ENCODE measurements at regions not wholly inside any gene's neighbourhood (a gene's known extent, or its start where the extent isn't known, plus 50 kb on each side); places are given as distances from the start of the nearest gene placed in this dataset.
A peak's percentile ranks its signal among the peaks of the same experiment; 100 is the strongest.
"Not testable (repeated sequence)": the region's sequence is repeated elsewhere in the genome, so short reads cannot be mapped to it uniquely, and the experiment has no call there.

DNA sequence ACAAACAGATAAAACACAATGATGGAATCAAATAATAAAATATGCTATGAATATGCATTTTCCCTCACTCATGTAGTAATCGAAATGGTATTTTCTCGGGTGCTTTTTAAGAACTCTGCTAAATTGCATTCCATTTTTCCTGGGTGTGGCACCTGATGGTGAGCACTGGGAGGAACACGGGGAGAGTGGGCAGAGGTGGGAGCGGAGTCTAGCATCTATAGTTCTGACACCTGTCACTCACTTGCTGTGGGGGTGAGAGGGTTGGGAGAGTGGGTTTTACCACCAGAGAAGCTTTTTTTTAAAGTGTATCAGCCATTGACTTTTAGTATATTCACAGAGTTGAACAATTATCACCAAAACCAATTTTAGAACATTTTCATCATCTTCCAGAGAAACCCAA, 73.4 kb upstream of the PGBD5 start:
- H3K27me3 Mint-ChIP-seq = peaks cover 10% of the 10 kb centered on the region
- H3K36me3 Mint-ChIP-seq (ENCODE audit: low read depth) = no peaks in the 10 kb centered on the region
- no peak overlapping the region for H3K4me3 Mint-ChIP-seq
- ChIA-PET POLR2A (no interaction called here), CTCF (no interaction called here)
- no peak overlapping the region for H3K27ac Mint-ChIP-seq
- no peaks in the 10 kb centered on the region for H3K4me1 Mint-ChIP-seq
- H3K9me3 Mint-ChIP-seq (ENCODE audit: low read depth) = no peaks in the 10 kb centered on the region
- intact Hi-C loops (cut with DNase I, micrococcal nuclease) = no loop called here
- no peak for DNase-seq
- no peak for ATAC-seq

- no peaks in the 10 kb centered on the region for H3K9me3 Mint-ChIP-seq (ENCODE audit: low read depth)
- H3K27ac Mint-ChIP-seq = no peak overlapping the region
- no peak for ATAC-seq
- H3K36me3 Mint-ChIP-seq (ENCODE audit: low read depth) = no peaks in the 10 kb centered on the region
- H3K4me1 Mint-ChIP-seq = no peaks in the 10 kb centered on the region
- no peak overlapping the region for H3K4me3 Mint-ChIP-seq
- intact Hi-C loops (cut with DNase I, micrococcal nuclease) = no loop called here
- DNase-seq = no peak
- ChIA-PET CTCF (no interaction called here), POLR2A (no interaction called here)
- H3K27me3 Mint-ChIP-seq = peaks cover 15% of the 10 kb centered on the region
Observed at GRCh38 chr1:230498704-230499103, 72.6 kb upstream of the PGBD5 start.

- intact Hi-C loops (cut with DNase I, micrococcal nuclease) = no loop called here
- H3K4me1 Mint-ChIP-seq = no peaks in the 10 kb centered on the region
- no peak overlapping the region for H3K27ac Mint-ChIP-seq
- H3K4me3 Mint-ChIP-seq = no peak overlapping the region
- H3K27me3 Mint-ChIP-seq = peaks cover 22% of the 10 kb centered on the region
- ChIA-PET POLR2A (no interaction called here), CTCF (no interaction called here)
- no peaks in the 10 kb centered on the region for H3K36me3 Mint-ChIP-seq (ENCODE audit: low read depth)
- H3K9me3 Mint-ChIP-seq (ENCODE audit: low read depth) = no peaks in the 10 kb centered on the region
- ATAC-seq = no peak
- no peak for DNase-seq
Observed at GRCh38 chr1:230496451-230496850, 70.3 kb upstream of the PGBD5 start.

DNA sequence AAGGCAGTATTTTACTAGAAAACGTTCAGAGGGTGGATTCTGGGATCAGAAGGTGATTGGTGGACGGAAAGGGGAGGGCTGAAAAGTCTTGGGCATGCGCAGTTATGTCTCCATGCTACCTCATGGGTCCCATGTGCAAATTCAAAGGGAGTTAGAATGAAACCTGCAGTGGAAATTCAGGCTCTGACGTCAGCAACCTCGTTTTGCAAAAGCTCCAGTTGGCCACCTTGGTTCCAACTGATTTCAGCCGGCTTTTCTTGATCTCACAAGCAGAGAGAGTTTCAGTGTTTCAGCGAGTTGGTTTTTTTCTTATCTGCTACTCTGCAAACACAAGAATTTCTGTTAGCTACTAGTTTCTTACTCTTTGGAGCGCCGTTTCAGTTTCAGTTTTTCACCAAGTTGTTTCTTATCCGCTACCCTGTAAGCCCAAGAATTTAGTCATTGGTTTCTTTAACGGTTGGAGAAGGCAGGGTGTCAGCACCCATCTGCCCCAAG, 69.8 kb upstream of the PGBD5 start:
- no peak overlapping the region for H3K4me3 Mint-ChIP-seq
- DNase-seq (no peak), ATAC-seq (peak; percentile 16)
- intact Hi-C loops (cut with DNase I, micrococcal nuclease) = no loop called here
- H3K27ac Mint-ChIP-seq = no peak overlapping the region
- ChIA-PET POLR2A (no interaction called here), CTCF (interaction anchor here (0.8 kb wide), 1 partner anchor 14 kb away, joined by 3 read pairs; no protein-coding TSS in a partner anchor)
- H3K27me3 Mint-ChIP-seq = peaks cover 22% of the 10 kb centered on the region
- no peaks in the 10 kb centered on the region for H3K4me1 Mint-ChIP-seq
- H3K9me3 Mint-ChIP-seq (ENCODE audit: low read depth) = no peaks in the 10 kb centered on the region
- H3K36me3 Mint-ChIP-seq (ENCODE audit: low read depth) = no peaks in the 10 kb centered on the region

- Mint-ChIP-seq H3K27me3 (peaks cover 22% of the 10 kb centered on the region), H3K36me3 (ENCODE audit: low read depth) (no peaks in the 10 kb centered on the region), H3K4me3 (no peak overlapping the region), H3K27ac (no peak overlapping the region), H3K4me1 (no peaks in the 10 kb centered on the region), H3K9me3 (ENCODE audit: low read depth) (no peaks in the 10 kb centered on the region)
- ChIA-PET POLR2A (no interaction called here), CTCF (no interaction called here)
- no peak for ATAC-seq
- no peak for DNase-seq
- intact Hi-C loops (cut with DNase I, micrococcal nuclease) = no loop called here
Observed at GRCh38 chr1:230495076-230495475, 68.9 kb upstream of the PGBD5 start.

DNA sequence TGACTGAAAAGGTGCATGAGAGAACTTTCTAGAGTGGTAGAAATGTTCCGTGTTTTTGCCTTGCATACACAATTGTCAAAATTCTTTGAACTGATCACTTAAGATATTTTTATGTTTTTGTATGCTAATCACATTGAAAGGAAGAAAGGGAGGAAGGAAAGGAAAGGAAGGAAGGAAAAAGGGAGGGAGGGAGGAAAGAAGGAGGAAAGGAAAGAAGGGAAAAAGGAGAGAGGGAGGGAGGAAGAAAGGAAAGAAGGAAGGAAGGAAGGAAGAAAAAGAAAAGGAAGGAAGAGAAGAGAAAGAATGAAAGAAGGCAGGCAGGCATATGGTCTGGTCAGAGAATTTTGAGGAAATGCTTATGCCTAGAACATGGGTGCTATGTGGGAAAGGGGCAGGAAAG, 68.4 kb upstream of the PGBD5 start:
- CTCF ChIA-PET = no interaction called here
- POLR2A ChIA-PET = no interaction called here
- ATAC-seq (no peak), DNase-seq (no peak)
- Mint-ChIP-seq H3K36me3 (ENCODE audit: low read depth) (no peaks in the 10 kb centered on the region), H3K27ac (no peak overlapping the region), H3K4me3 (no peak overlapping the region), H3K4me1 (no peaks in the 10 kb centered on the region), H3K9me3 (ENCODE audit: low read depth) (no peaks in the 10 kb centered on the region), H3K27me3 (peaks cover 22% of the 10 kb centered on the region)
- intact Hi-C loops (cut with DNase I, micrococcal nuclease) = no loop called here

DNA sequence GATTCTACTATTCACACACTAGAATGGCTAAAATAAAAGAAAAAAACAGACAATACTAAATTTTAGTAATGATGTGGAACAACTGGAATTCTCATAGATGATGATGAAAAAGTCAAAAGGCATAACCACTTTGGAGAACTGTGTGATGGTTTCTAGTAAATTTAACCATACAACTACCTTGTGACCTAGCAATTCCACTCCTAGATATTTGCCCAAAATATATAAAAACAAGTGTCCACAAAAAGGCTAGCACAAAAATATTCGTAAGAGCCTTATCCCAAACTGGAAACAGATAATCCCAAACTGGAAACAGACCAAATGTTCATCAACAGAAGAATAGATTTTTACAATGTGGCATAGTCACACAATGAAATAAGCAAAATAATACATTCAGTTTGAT, 67.9 kb upstream of the PGBD5 start:
- ChIA-PET CTCF (no interaction called here), POLR2A (no interaction called here)
- H3K4me3 Mint-ChIP-seq = no peak overlapping the region
- H3K9me3 Mint-ChIP-seq (ENCODE audit: low read depth) = no peaks in the 10 kb centered on the region
- H3K27ac Mint-ChIP-seq = no peak overlapping the region
- peaks cover 24% of the 10 kb centered on the region for H3K27me3 Mint-ChIP-seq
- no peak for DNase-seq
- no peak for ATAC-seq
- H3K36me3 Mint-ChIP-seq (ENCODE audit: low read depth) = no peaks in the 10 kb centered on the region
- intact Hi-C loops (cut with DNase I, micrococcal nuclease) = no loop called here
- no peaks in the 10 kb centered on the region for H3K4me1 Mint-ChIP-seq

DNA sequence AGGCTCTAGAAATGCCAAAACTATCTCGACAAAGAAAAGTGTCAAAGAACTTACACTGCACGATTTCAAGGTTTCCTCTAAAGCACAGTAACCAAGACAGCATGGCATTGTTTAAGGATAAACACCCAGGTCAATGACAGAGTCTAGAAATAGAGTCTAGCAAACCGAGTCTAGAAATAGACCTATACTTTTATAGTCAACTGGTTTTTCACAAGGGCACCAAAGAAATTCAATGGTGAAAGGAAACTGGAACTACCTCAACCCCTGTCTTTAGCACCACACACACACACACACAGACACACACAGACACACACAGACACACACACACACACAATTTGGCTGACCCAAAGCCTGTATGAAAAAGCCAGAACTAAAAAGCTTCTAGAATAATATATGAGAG, 67.1 kb upstream of the PGBD5 start:
- H3K4me1 Mint-ChIP-seq = no peaks in the 10 kb centered on the region
- no peak overlapping the region for H3K4me3 Mint-ChIP-seq
- DNase-seq (no peak), ATAC-seq (no peak)
- POLR2A ChIA-PET = no interaction called here
- H3K36me3 Mint-ChIP-seq (ENCODE audit: low read depth) = no peaks in the 10 kb centered on the region
- H3K27me3 Mint-ChIP-seq = peaks cover 26% of the 10 kb centered on the region
- H3K9me3 Mint-ChIP-seq (ENCODE audit: low read depth) = no peaks in the 10 kb centered on the region
- CTCF ChIA-PET = no interaction called here
- intact Hi-C loops (cut with DNase I, micrococcal nuclease) = no loop called here
- no peak overlapping the region for H3K27ac Mint-ChIP-seq

GRCh38 chr1:230490436-230490835, 64.3 kb upstream of the PGBD5 start:
- Mint-ChIP-seq H3K27ac (no peak overlapping the region), H3K4me3 (no peak overlapping the region), H3K9me3 (ENCODE audit: low read depth) (no peaks in the 10 kb centered on the region), H3K27me3 (peaks cover 24% of the 10 kb centered on the region), H3K36me3 (ENCODE audit: low read depth) (no peaks in the 10 kb centered on the region), H3K4me1 (no peaks in the 10 kb centered on the region)
- POLR2A ChIA-PET = no interaction called here
- CTCF ChIA-PET = no interaction called here
- intact Hi-C loops (cut with DNase I, micrococcal nuclease) = no loop called here
- DNase-seq = no peak
- ATAC-seq = no peak

GRCh38 chr1:230487773-230488428, 61.8 kb upstream of the PGBD5 start:
- H3K4me3 Mint-ChIP-seq = no peak overlapping the region
- ChIA-PET POLR2A (no interaction called here), CTCF (no interaction called here)
- peaks cover 15% of the 10 kb centered on the region for H3K27me3 Mint-ChIP-seq
- H3K36me3 Mint-ChIP-seq (ENCODE audit: low read depth) = no peaks in the 10 kb centered on the region
- no peak for ATAC-seq
- intact Hi-C loops (cut with DNase I, micrococcal nuclease) = no loop called here
- H3K27ac Mint-ChIP-seq = no peak overlapping the region
- DNase-seq = no peak
- H3K9me3 Mint-ChIP-seq (ENCODE audit: low read depth) = no peaks in the 10 kb centered on the region
- H3K4me1 Mint-ChIP-seq = no peaks in the 10 kb centered on the region

- intact Hi-C loops (cut with DNase I, micrococcal nuclease) = no loop called here
- Mint-ChIP-seq H3K27ac (no peak overlapping the region), H3K27me3 (peaks cover 49% of the 10 kb centered on the region), H3K4me3 (no peak overlapping the region), H3K4me1 (no peaks in the 10 kb centered on the region), H3K36me3 (ENCODE audit: low read depth) (peaks cover 3% of the 10 kb centered on the region), H3K9me3 (ENCODE audit: low read depth) (no peaks in the 10 kb centered on the region)
- ChIA-PET POLR2A (no interaction called here), CTCF (no interaction called here)
- ATAC-seq (no peak), DNase-seq (no peak)
Observed at GRCh38 chr1:230476622-230477003, 50.5 kb upstream of the PGBD5 start.

DNA sequence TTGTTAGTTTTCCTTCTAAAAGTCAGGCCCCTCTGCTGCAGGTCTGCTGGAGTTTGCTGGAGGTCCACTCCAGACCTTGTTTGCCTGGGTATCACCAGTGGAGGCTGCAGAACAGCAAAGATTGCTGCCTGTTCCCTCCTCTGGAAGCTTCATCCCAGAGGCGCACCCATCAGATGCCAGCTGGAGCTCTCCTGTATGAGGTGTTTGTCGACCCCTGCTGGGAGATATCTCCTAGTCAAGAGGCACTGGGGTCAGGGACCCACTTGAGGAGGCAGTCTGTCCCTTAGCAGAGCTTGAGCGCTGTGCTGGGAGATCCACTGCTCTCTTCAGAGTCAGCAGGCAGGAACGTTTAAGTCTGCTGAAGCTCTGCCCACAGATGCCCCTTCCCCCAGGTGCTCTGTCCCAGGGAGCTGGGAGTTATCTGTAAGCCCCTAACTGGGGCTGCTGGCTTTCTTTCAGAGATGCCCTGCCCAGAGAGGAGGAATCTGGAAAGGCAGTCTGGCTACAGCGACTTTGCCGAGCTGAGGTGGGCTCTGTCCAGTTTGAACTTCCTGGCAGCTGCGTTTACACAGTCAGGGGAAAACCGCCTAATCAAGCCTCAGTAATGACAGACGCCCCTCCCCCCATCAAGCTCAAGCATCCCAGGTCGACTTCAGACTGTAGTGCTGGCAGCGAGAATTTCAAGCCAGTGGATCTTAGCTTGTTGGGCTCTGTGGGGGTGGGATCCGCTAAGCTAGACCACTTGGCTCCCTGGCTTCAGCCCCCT, 49.9 kb upstream of the PGBD5 start:
- H3K27ac Mint-ChIP-seq; CTCF ChIA-PET; POLR2A ChIA-PET; ATAC-seq; H3K36me3 Mint-ChIP-seq (ENCODE audit: low read depth); H3K4me1 Mint-ChIP-seq; H3K4me3 Mint-ChIP-seq; intact Hi-C loops (cut with DNase I, micrococcal nuclease); DNase-seq; H3K9me3 Mint-ChIP-seq (ENCODE audit: low read depth): not testable (repeated sequence)
- peaks cover 48% of the 10 kb centered on the region for H3K27me3 Mint-ChIP-seq
